Nephron (organoid): ENCODE measurements at regions not wholly inside any gene's neighbourhood (a gene's known extent, or its start where the extent isn't known, plus 50 kb on each side); places are given as distances from the start of the nearest gene placed in this dataset.

Experiments
- H3K27ac Mint-ChIP-seq, 3 experiments: 2 replicates each; pipeline ENCODE4 v1.8.0; 2020; ENCODE audit warnings: mixed read lengths in 3 of 3, mild to moderate bottlenecking in 2 of 3, moderate library complexity in 1 of 3
- H3K27me3 Mint-ChIP-seq: 2 replicates; pipeline ENCODE4 v1.8.0; 2021; ENCODE audit warnings: low read depth, mild to moderate bottlenecking, moderate library complexity, mixed read lengths
- H3K36me3 Mint-ChIP-seq: 2 replicates; pipeline ENCODE4 v1.8.0; 2020; ENCODE audit warnings: low read depth, mixed read lengths
- H3K4me1 Mint-ChIP-seq: 2 replicates; pipeline ENCODE4 v1.8.0; 2020; ENCODE audit warnings: mixed read lengths
- H3K4me3 Mint-ChIP-seq, 3 experiments: 2 replicates each; pipeline ENCODE4 v1.8.0; 2020; ENCODE audit warnings: mild to moderate bottlenecking in 3 of 3, mixed read lengths in 3 of 3, moderate library complexity in 2 of 3
- H3K9me3 Mint-ChIP-seq: 2 replicates; pipeline ENCODE4 v1.8.0; 2020; ENCODE audit warnings: mixed read lengths
- CTCF ChIP-seq, 3 experiments: fragments of 200-600 bp; sonication (generic); IDR thresholded peaks; one replicate each; pipeline ENCODE4 v1.5.0; 2021; ENCODE audit warnings: antibody characterized with exemption in 3 of 3; ENCODE audit not compliant: unreplicated experiment in 3 of 3

GRCh38 chr13:90518417-90518816 is 829.1 kb upstream of the MIR17HG start:
- Mint-ChIP-seq H3K36me3 (peaks cover 15% of the 10 kb centered on the region), H3K4me3 (no peak overlapping the region), H3K27ac (peak overlapping the region; percentile 23 to 80 (median 58)), H3K4me1 (peaks cover 6% of the 10 kb centered on the region), H3K9me3 (peaks cover 27% of the 10 kb centered on the region), H3K27me3 (no peaks in the 10 kb centered on the region)
- TF ChIP-seq CTCF (IDR thresholded peaks at IDR 0.05; ENCODE audit: unreplicated experiment in 3 of 3), result no peak

- H3K27me3 Mint-ChIP-seq, result no peaks in the 10 kb centered on the region
- peaks cover 6% of the 10 kb centered on the region for H3K4me1 Mint-ChIP-seq
- peak overlapping the region; percentile 23 to 80 (median 58) for H3K27ac Mint-ChIP-seq
- TF ChIP-seq CTCF (IDR thresholded peaks at IDR 0.05; ENCODE audit: unreplicated experiment in 3 of 3), result no peak
- no peak overlapping the region for H3K4me3 Mint-ChIP-seq
- peaks cover 15% of the 10 kb centered on the region for H3K36me3 Mint-ChIP-seq
- H3K9me3 Mint-ChIP-seq, result peaks cover 30% of the 10 kb centered on the region
Observed at GRCh38 chr13:90519157-90519556, 828.3 kb upstream of the MIR17HG start.

GRCh38 chr13:90526711-90527110 is 820.8 kb upstream of the MIR17HG start:
- Mint-ChIP-seq H3K4me1 (no peaks in the 10 kb centered on the region), H3K27ac (no peak overlapping the region), H3K4me3 (no peak overlapping the region), H3K9me3 (peaks cover 17% of the 10 kb centered on the region), H3K27me3 (no peaks in the 10 kb centered on the region), H3K36me3 (peaks cover 3% of the 10 kb centered on the region)
- no peak for TF ChIP-seq CTCF (IDR thresholded peaks at IDR 0.05; ENCODE audit: unreplicated experiment in 3 of 3)

GRCh38 chr13:90531744-90532143 is 815.7 kb upstream of the MIR17HG start:
- H3K36me3 Mint-ChIP-seq, result no peaks in the 10 kb centered on the region
- TF ChIP-seq CTCF (IDR thresholded peaks at IDR 0.05; ENCODE audit: unreplicated experiment in 3 of 3), result no peak
- no peak overlapping the region for H3K27ac Mint-ChIP-seq
- H3K9me3 Mint-ChIP-seq, result no peaks in the 10 kb centered on the region
- no peak overlapping the region for H3K4me3 Mint-ChIP-seq
- peaks cover 5% of the 10 kb centered on the region for H3K4me1 Mint-ChIP-seq
- no peaks in the 10 kb centered on the region for H3K27me3 Mint-ChIP-seq

GRCh38 chr13:90532861-90533492 is 814.5 kb upstream of the MIR17HG start:
- Mint-ChIP-seq H3K36me3 (no peaks in the 10 kb centered on the region), H3K27ac (no peak overlapping the region), H3K27me3 (no peaks in the 10 kb centered on the region), H3K9me3 (no peaks in the 10 kb centered on the region), H3K4me1 (peaks cover 5% of the 10 kb centered on the region), H3K4me3 (no peak overlapping the region)
- TF ChIP-seq CTCF (IDR thresholded peaks at IDR 0.05; ENCODE audit: unreplicated experiment in 3 of 3), result no peak

GRCh38 chr13:90533866-90534265 is 813.6 kb upstream of the MIR17HG start:
- H3K4me3 Mint-ChIP-seq, result peak overlapping the region in 1 of 3 experiments; percentile 8
- no peak for TF ChIP-seq CTCF (IDR thresholded peaks at IDR 0.05; ENCODE audit: unreplicated experiment in 3 of 3)
- H3K36me3 Mint-ChIP-seq, result peaks cover 6% of the 10 kb centered on the region
- peaks cover 7% of the 10 kb centered on the region for H3K9me3 Mint-ChIP-seq
- H3K27ac Mint-ChIP-seq, result peak overlapping the region in 2 of 3 experiments; percentile 24 to 48
- peaks cover 5% of the 10 kb centered on the region for H3K4me1 Mint-ChIP-seq
- H3K27me3 Mint-ChIP-seq, result no peaks in the 10 kb centered on the region
